ENCODE measurements at regions not wholly inside any gene's neighbourhood (a gene's known extent, or its start where the extent isn't known, plus 50 kb on each side); places are given as distances from the start of the nearest gene placed in this dataset.

DNA sequence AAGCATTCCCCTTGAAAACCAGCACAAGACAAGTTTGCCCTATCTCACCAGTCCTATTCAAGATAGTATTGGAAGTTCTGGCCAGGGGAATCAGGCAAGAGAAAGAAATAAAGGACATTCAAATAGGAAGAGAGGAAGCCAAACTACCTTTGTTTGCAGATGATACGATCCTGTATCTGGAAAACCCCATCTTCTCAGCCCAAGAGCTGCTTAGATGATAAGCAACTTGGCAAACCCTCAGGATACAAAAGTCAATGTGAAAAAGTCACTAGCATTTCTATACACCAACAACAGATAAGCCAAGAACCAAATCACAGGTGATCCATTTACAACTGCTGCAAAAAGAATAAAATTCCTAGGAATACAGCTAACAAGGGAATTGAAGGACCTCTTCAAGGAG, 403.7 kb upstream of the AZI2 start:
- TF ChIP-seq, protein P1, sequence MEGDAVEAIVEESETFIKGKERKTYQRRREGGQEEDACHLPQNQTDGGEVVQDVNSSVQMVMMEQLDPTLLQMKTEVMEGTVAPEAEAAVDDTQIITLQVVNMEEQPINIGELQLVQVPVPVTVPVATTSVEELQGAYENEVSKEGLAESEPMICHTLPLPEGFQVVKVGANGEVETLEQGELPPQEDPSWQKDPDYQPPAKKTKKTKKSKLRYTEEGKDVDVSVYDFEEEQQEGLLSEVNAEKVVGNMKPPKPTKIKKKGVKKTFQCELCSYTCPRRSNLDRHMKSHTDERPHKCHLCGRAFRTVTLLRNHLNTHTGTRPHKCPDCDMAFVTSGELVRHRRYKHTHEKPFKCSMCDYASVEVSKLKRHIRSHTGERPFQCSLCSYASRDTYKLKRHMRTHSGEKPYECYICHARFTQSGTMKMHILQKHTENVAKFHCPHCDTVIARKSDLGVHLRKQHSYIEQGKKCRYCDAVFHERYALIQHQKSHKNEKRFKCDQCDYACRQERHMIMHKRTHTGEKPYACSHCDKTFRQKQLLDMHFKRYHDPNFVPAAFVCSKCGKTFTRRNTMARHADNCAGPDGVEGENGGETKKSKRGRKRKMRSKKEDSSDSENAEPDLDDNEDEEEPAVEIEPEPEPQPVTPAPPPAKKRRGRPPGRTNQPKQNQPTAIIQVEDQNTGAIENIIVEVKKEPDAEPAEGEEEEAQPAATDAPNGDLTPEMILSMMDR (IDR thresholded peaks at IDR 0.05; ENCODE audit: low read length) = no peak
- TF ChIP-seq EZH2 (IDR thresholded peaks at IDR 0.05; ENCODE audit: borderline replicate concordance, low read length) = no peak
